ENCODE measurements at regions not wholly inside any gene's neighbourhood (a gene's known extent, or its start where the extent isn't known, plus 50 kb on each side); places are given as distances from the start of the nearest gene placed in this dataset.
A peak's percentile ranks its signal among the peaks of the same experiment; 100 is the strongest.
"Not testable (repeated sequence)": the region's sequence is repeated elsewhere in the genome, so short reads cannot be mapped to it uniquely, and the experiment has no call there.

DNA sequence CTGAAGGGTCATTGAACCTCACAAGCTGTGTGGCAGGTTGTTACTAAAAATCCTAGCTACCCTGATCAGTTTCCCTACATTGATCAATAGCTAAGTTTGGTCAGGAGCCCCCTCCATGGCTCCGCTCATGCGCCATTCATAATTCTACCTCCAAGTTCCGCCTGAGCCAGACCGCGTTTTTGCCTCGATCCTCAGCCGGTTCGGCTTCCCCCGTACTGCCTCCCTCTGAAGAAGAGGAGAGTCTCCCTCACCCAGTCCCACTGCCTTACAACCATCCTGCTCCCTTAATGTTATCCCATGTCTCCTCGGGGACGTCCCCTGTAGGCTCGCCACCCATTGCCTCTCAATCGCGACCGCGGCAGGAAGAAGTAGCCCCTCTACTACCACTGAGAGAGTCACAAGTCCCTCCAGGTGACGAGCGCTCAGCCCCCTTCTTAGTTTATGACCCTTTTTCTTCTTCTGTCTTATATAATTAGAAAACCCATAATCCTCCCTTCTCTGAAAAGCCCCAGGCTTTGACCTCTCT lies 158.2 kb downstream of the DEFB131A start:
- TF ChIP-seq CTCF (IDR thresholded peaks at IDR 0.05) = no peak
- peak overlapping the region; percentile 63 for H3K27ac Mint-ChIP-seq
- peaks cover 71% of the 10 kb centered on the region for H3K4me1 Mint-ChIP-seq
- DNase-seq = no peak
- H3K9me3 Mint-ChIP-seq = no peaks in the 10 kb centered on the region
- H3K4me3 Mint-ChIP-seq = peak overlapping the region; percentile 62
- H3K36me3 Mint-ChIP-seq (ENCODE audit: low read depth) = no peaks in the 10 kb centered on the region
- peaks cover 10% of the 10 kb centered on the region for H3K27me3 Mint-ChIP-seq (ENCODE audit: low read depth, poor library complexity)

GRCh38 chr4:9604031-9604892 lies 160.0 kb downstream of the DEFB131A start:
- H3K27me3 Mint-ChIP-seq (ENCODE audit: low read depth, poor library complexity); H3K9me3 Mint-ChIP-seq; H3K36me3 Mint-ChIP-seq (ENCODE audit: low read depth): not testable (repeated sequence)
- DNase-seq = peak; percentile 22
- H3K4me1 Mint-ChIP-seq = peaks cover 73% of the 10 kb centered on the region
- H3K4me3 Mint-ChIP-seq = peak overlapping the region; percentile 61
- H3K27ac Mint-ChIP-seq = peak overlapping the region; percentile 99

DNA sequence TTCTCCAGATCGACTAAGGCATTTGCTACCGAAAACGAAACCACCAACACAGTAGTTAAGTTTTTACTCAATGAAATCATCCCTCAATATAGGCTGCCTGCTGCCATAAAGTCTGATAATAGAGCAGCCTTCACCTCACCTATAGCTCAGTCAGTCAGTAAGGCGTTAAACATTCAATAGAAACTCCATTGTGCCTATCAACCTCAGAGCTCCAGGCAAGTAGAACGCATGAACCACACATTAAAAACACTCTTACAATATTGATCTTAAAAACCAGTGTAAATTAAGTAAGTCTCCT lies 160.6 kb downstream of the DEFB131A start:
- not testable (repeated sequence) for H3K27me3 Mint-ChIP-seq (ENCODE audit: low read depth, poor library complexity); DNase-seq; H3K36me3 Mint-ChIP-seq (ENCODE audit: low read depth); H3K9me3 Mint-ChIP-seq
- Mint-ChIP-seq H3K27ac (peak overlapping the region; percentile 99), H3K4me1 (peaks cover 74% of the 10 kb centered on the region), H3K4me3 (peak overlapping the region; percentile 61)

DNA sequence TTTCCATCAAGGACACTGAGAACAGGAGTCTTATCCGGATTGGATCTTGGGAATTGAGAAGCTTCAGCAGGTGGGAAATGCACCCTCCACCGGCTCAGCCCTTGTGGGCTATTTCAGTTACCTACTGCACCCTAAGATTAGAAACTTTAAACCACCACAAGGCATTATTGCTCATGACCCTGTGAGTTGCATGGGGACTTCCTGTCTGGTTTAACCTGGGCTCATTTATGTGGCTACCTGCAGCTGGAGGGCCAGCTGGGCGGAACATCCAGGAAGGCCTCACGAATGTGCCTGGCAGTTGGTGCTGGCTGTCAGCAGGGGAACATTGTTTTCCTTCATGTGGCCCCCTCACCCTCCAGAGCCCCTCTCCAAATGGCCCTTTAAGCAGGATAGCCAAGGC lies 164.1 kb downstream of the DEFB131A start:
- Mint-ChIP-seq H3K36me3 (ENCODE audit: low read depth) (no peaks in the 10 kb centered on the region), H3K9me3 (peaks cover 4% of the 10 kb centered on the region), H3K27ac (no peak overlapping the region), H3K4me1 (peaks cover 64% of the 10 kb centered on the region), H3K27me3 (ENCODE audit: low read depth, poor library complexity) (peaks cover 8% of the 10 kb centered on the region), H3K4me3 (no peak overlapping the region)
- no peak for TF ChIP-seq CTCF (IDR thresholded peaks at IDR 0.05)
- no peak for DNase-seq

DNA sequence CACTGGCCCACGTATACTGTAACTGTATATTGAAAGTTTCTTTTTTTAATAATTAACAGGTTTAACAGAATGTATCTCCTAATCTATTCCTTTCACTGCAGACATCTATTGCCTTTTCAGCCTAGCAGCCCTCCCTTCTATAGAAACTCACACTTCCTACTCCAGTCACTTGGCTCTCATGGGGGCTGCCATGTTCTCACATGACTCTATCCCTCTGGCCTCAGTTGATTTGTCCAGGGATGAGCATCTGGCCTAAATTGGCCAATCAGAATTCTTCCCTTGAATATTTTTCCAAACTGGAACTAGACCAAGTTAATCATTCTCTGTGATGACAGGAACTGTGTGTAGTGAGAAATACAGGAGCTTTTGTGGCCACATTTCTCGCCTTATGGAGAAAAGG lies 166.1 kb downstream of the DEFB131A start:
- not testable (repeated sequence) for H3K36me3 Mint-ChIP-seq (ENCODE audit: low read depth); H3K9me3 Mint-ChIP-seq; H3K27me3 Mint-ChIP-seq (ENCODE audit: low read depth, poor library complexity); H3K27ac Mint-ChIP-seq; DNase-seq; H3K4me3 Mint-ChIP-seq
- peaks cover 44% of the 10 kb centered on the region for H3K4me1 Mint-ChIP-seq

- no peaks in the 10 kb centered on the region for H3K36me3 Mint-ChIP-seq (ENCODE audit: low read depth)
- H3K4me1 Mint-ChIP-seq = peaks cover 36% of the 10 kb centered on the region
- peak; percentile 24 for DNase-seq
- H3K9me3 Mint-ChIP-seq = peaks cover 4% of the 10 kb centered on the region
- no peak overlapping the region for H3K27ac Mint-ChIP-seq
- TF ChIP-seq CTCF (IDR thresholded peaks at IDR 0.05) = no peak
- H3K27me3 Mint-ChIP-seq (ENCODE audit: low read depth, poor library complexity) = peaks cover 6% of the 10 kb centered on the region
- no peak overlapping the region for H3K4me3 Mint-ChIP-seq
These were observed 166.9 kb downstream of the DEFB131A start for GRCh38 chr4:9611101-9611500.

GRCh38 chr4:9636411-9636810 lies 145.0 kb upstream of the DRD5 start:
- H3K4me3 Mint-ChIP-seq; H3K36me3 Mint-ChIP-seq (ENCODE audit: low read depth); H3K27me3 Mint-ChIP-seq (ENCODE audit: low read depth, poor library complexity); H3K9me3 Mint-ChIP-seq; H3K4me1 Mint-ChIP-seq; DNase-seq: not testable (repeated sequence)
- peak overlapping the region; percentile 18 for H3K27ac Mint-ChIP-seq

- H3K4me1 Mint-ChIP-seq = peaks cover 15% of the 10 kb centered on the region
These were observed 121.8 kb upstream of the DRD5 start for GRCh38 chr4:9659678-9660077.

GRCh38 chr4:9660955-9661354 lies 120.5 kb upstream of the DRD5 start:
- H3K27me3 Mint-ChIP-seq (ENCODE audit: low read depth, poor library complexity); H3K27ac Mint-ChIP-seq; H3K9me3 Mint-ChIP-seq; DNase-seq; H3K36me3 Mint-ChIP-seq (ENCODE audit: low read depth); H3K4me3 Mint-ChIP-seq: not testable (repeated sequence)
- peaks cover 15% of the 10 kb centered on the region for H3K4me1 Mint-ChIP-seq

More at GRCh38 chr4:9659678-9660077, 121.8 kb upstream of the DRD5 start:
- not testable (repeated sequence) for H3K4me3 Mint-ChIP-seq; H3K9me3 Mint-ChIP-seq; H3K27me3 Mint-ChIP-seq (ENCODE audit: low read depth, poor library complexity); H3K27ac Mint-ChIP-seq; H3K36me3 Mint-ChIP-seq (ENCODE audit: low read depth)
- TF ChIP-seq CTCF (IDR thresholded peaks at IDR 0.05) = peak; percentile 55
- peak; percentile 17 for DNase-seq

- peaks cover 15% of the 10 kb centered on the region for H3K27me3 Mint-ChIP-seq (ENCODE audit: low read depth, poor library complexity)
- H3K4me1 Mint-ChIP-seq; H3K36me3 Mint-ChIP-seq (ENCODE audit: low read depth); H3K9me3 Mint-ChIP-seq; H3K4me3 Mint-ChIP-seq; DNase-seq; H3K27ac Mint-ChIP-seq: not testable (repeated sequence)
These were observed 110.7 kb upstream of the DRD5 start for GRCh38 chr4:9670725-9671124.

DNA sequence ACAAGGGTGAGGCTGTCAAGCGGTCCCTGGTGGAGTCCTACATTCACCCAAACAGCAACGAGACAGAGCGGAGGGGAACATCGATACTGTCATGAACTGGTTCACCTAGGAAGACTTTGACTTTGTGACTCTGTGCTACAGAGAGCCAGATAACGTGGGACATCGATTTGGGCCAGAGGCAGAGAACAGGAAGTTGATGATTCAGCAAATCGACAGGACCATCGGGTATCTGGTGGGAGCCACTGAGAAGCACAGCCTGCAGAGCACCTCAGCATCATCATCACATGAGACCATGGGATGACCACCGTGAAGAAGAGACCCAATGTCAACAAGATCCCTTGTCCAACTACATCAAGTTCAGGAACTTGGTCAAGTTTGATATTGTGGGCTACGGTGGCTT lies 104.1 kb upstream of the DRD5 start:
- not testable (repeated sequence) for DNase-seq; H3K4me3 Mint-ChIP-seq; H3K4me1 Mint-ChIP-seq; H3K9me3 Mint-ChIP-seq; H3K27me3 Mint-ChIP-seq (ENCODE audit: low read depth, poor library complexity); H3K36me3 Mint-ChIP-seq (ENCODE audit: low read depth); H3K27ac Mint-ChIP-seq

All from nephron progenitor cell (in vitro differentiated cells).